Sigmoid colon (tissue), 6 donors: ENCODE measurements at regions not wholly inside any gene's neighbourhood (a gene's known extent, or its start where the extent isn't known, plus 50 kb on each side); places are given as distances from the start of the nearest gene placed in this dataset.

ENCODE experiments used
- DNase-seq: peaks from one replicate; pipeline ENCODE4 v3.0.0-alpha.2; 2019
- H3K27ac ChIP-seq, 4 donors: fragments of 200-600 bp; sonication (generic); one replicate each; pipeline ENCODE4 v1.5.1; 2016 to 2019; ENCODE audit warnings: mild to moderate bottlenecking in 1 of 4
- H3K27me3 ChIP-seq, 3 donors: fragments of 200-600 bp; sonication (generic); one replicate each; pipeline ENCODE4 v1.5.1; 2019; ENCODE audit warnings: mild to moderate bottlenecking in 1 of 3
- H3K36me3 ChIP-seq, 4 donors: fragments of 200-600 bp; sonication (generic); one replicate each; pipeline ENCODE4 v1.5.1; 2016 to 2019
- H3K4me1 ChIP-seq, 4 donors: fragments of 200-600 bp; sonication (generic); one replicate each; pipeline ENCODE4 v1.5.1; 2017 to 2019
- H3K4me3 ChIP-seq, 4 donors: fragments of 200-600 bp; sonication (generic); one replicate each; pipeline ENCODE4 v1.5.1; 2017 to 2019; ENCODE audit warnings: mild to moderate bottlenecking in 2 of 4, moderate library complexity in 1 of 4
- H3K9me3 ChIP-seq, 4 donors: fragments of 200-600 bp in 3 of 4; sonication (generic) in 3 of 4; one replicate each; pipeline versions ENCODE4 v1.5.1 to v1.6.1; 2013 to 2019
- CTCF ChIP-seq, 4 experiments: fragments of 450-650 bp in 3 of 4; fragments of 200-600 bp in 1 of 4; IDR thresholded peaks; one replicate each; pipeline ENCODE4 v1.5.1; 2016 to 2019; ENCODE audit warnings: antibody characterized with exemption in 4 of 4, mild to moderate bottlenecking in 3 of 4, moderate library complexity in 2 of 4
- EP300 ChIP-seq, 4 donors: sonication (generic); formaldehyde crosslinking; IDR thresholded peaks; one replicate each; pipeline ENCODE4 v1.6.1; 2017; ENCODE audit warnings: antibody characterized with exemption in 4 of 4
- POLR2A ChIP-seq, 2 donors: fragments of 450-650 bp; IDR thresholded peaks; one replicate each; pipeline ENCODE4 v1.6.1; 2016; ENCODE audit warnings: antibody characterized with exemption in 2 of 2, mild to moderate bottlenecking in 2 of 2, moderate library complexity in 2 of 2
- POLR2AphosphoS5 ChIP-seq, 4 donors: sonication (generic); formaldehyde crosslinking; IDR thresholded peaks; one replicate each; pipeline ENCODE4 v1.6.1; 2017; ENCODE audit warnings: antibody characterized with exemption in 4 of 4
- whole genome bisulfite sequencing, 2 donors: extraction: QIAGEN DNeasy Blood & Tissue Kit; methylation state at CpG; one replicate each; pipeline ENCODE4 v1.1.7; 2013; 5-methylcytosine and 5-hydroxymethylcytosine counted together
- intact Hi-C: fragments of 100-400 bp; cut with DNase I; formaldehyde crosslinking; loops from one replicate; pipeline ENCODE4 v1.15.1; 2023
- donor health status: healthy with polysubstance abuse.
- donor health status: healthy.

- no peak for TF ChIP-seq POLR2A (IDR thresholded peaks at IDR 0.05)
- no peak for TF ChIP-seq CTCF (IDR thresholded peaks at IDR 0.05)
- no peak for TF ChIP-seq EP300 (IDR thresholded peaks at IDR 0.05)
- no peak for TF ChIP-seq POLR2AphosphoS5 (IDR thresholded peaks at IDR 0.05)
Observed at GRCh38 chr4:10981576-10981975, 297.0 kb upstream of the CLNK start.

GRCh38 chr4:10981096-10981495 lies 296.5 kb upstream of the CLNK start:
- no peak overlapping the region for H3K4me3 ChIP-seq
- H3K27ac ChIP-seq: no peak overlapping the region
- TF ChIP-seq EP300 (IDR thresholded peaks at IDR 0.05) (no peak), POLR2A (IDR thresholded peaks at IDR 0.05) (no peak), POLR2AphosphoS5 (IDR thresholded peaks at IDR 0.05) (no peak), CTCF (IDR thresholded peaks at IDR 0.05) (no peak)
- H3K27me3 ChIP-seq: no peaks in the 10 kb centered on the region
- no peaks in the 10 kb centered on the region for H3K4me1 ChIP-seq
- intact Hi-C loops: no loop called here
- no peaks in the 10 kb centered on the region for H3K36me3 ChIP-seq
- no peak for DNase-seq
- no peaks in the 10 kb centered on the region for H3K9me3 ChIP-seq
- WGBS, 2 donors: 92 to 93% methylated on average over 5 of the region's 5 CpGs

More at GRCh38 chr4:10981576-10981975, 297.0 kb upstream of the CLNK start:
- no peaks in the 10 kb centered on the region for H3K9me3 ChIP-seq
- no peak overlapping the region for H3K4me3 ChIP-seq
- no peaks in the 10 kb centered on the region for H3K4me1 ChIP-seq
- WGBS, 2 donors: 74 to 84% methylated on average over 1 of the region's 1 CpG
- H3K27me3 ChIP-seq: no peaks in the 10 kb centered on the region
- H3K27ac ChIP-seq: no peak overlapping the region
- H3K36me3 ChIP-seq: no peaks in the 10 kb centered on the region
- intact Hi-C loops: no loop called here
- no peak for DNase-seq

- no peak overlapping the region for H3K27ac ChIP-seq
- 94% methylated on average over 2 of the region's 2 CpGs for WGBS, 2 donors
- H3K4me3 ChIP-seq: no peak overlapping the region
Observed at GRCh38 chr4:10979032-10979431, 294.5 kb upstream of the CLNK start.

GRCh38 chr4:10977534-10977933 lies 293.0 kb upstream of the CLNK start:
- Histone ChIP-seq H3K4me1 (no peaks in the 10 kb centered on the region), H3K27me3 (no peaks in the 10 kb centered on the region), H3K9me3 (no peaks in the 10 kb centered on the region), H3K27ac (no peak overlapping the region), H3K4me3 (no peak overlapping the region), H3K36me3 (no peaks in the 10 kb centered on the region)
- no peak for TF ChIP-seq POLR2AphosphoS5 (IDR thresholded peaks at IDR 0.05)
- TF ChIP-seq CTCF (IDR thresholded peaks at IDR 0.05): no peak
- TF ChIP-seq POLR2A (IDR thresholded peaks at IDR 0.05): no peak
- TF ChIP-seq EP300 (IDR thresholded peaks at IDR 0.05): no peak
- 85 to 92% methylated on average over 2 of the region's 2 CpGs for WGBS, 2 donors
- intact Hi-C loops: no loop called here
- no peak for DNase-seq

More at GRCh38 chr4:10979032-10979431, 294.5 kb upstream of the CLNK start:
- H3K27me3 ChIP-seq: no peaks in the 10 kb centered on the region
- no peaks in the 10 kb centered on the region for H3K9me3 ChIP-seq
- H3K4me1 ChIP-seq: no peaks in the 10 kb centered on the region
- intact Hi-C loops: no loop called here
- no peak for TF ChIP-seq CTCF (IDR thresholded peaks at IDR 0.05)
- TF ChIP-seq POLR2A (IDR thresholded peaks at IDR 0.05): no peak
- no peak for DNase-seq
- H3K36me3 ChIP-seq: no peaks in the 10 kb centered on the region

GRCh38 chr4:10974371-10974770 lies 289.8 kb upstream of the CLNK start:
- Histone ChIP-seq H3K36me3 (no peaks in the 10 kb centered on the region), H3K4me3 (no peak overlapping the region), H3K27ac (no peak overlapping the region), H3K9me3 (no peaks in the 10 kb centered on the region), H3K4me1 (no peaks in the 10 kb centered on the region), H3K27me3 (no peaks in the 10 kb centered on the region)
- no peak for DNase-seq
- intact Hi-C loops: no loop called here
- WGBS, 2 donors: 79 to 91% methylated on average over 9 of the region's 9 CpGs
- TF ChIP-seq POLR2AphosphoS5 (IDR thresholded peaks at IDR 0.05) (no peak), EP300 (IDR thresholded peaks at IDR 0.05) (no peak), CTCF (IDR thresholded peaks at IDR 0.05) (no peak), POLR2A (IDR thresholded peaks at IDR 0.05) (no peak)
